SK-N-DZ (cell line): ENCODE measurements at regions not wholly inside any gene's neighbourhood (a gene's known extent, or its start where the extent isn't known, plus 50 kb on each side); places are given as distances from the start of the nearest gene placed in this dataset.
"Not testable (repeated sequence)": the region's sequence is repeated elsewhere in the genome, so short reads cannot be mapped to it uniquely, and the experiment has no call there.

Experiments used
- DNase-seq: peaks from one replicate; pipeline ENCODE4 v3.0.0-alpha.2; 2015; ENCODE audit warnings: low spot score

GRCh38 chr3:94821241-94821640, 758.4 kb downstream of the NSUN3 start:
- DNase-seq, result no peak

- DNase-seq, result no peak
Measured at GRCh38 chr3:94822298-94822697, 759.4 kb downstream of the NSUN3 start.

- DNase-seq, result not testable (repeated sequence)
Measured at GRCh38 chr3:94846251-94846650, 783.4 kb downstream of the NSUN3 start.

DNA sequence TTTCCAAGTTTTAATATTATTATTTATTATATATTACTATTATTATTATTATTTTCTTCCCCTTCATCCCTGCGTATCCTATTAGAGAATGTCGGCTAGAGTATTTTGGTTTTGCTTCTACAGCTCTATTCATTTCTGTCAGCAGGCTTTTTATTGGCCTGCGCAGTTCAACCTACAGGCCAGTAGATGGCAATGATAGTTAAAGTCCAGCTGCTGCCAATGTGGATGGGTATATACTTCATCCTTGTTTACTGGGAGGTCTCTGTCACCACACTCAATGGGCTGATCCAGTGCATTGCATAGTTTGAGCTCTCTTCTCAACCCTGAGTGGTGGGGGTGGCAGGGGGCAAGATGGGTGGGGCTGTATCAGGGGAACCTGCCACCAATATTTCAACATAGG, 799.8 kb downstream of the NSUN3 start:
- DNase-seq, result peak; percentile 12

GRCh38 chr3:94869059-94869547, 806.2 kb downstream of the NSUN3 start:
- no peak for DNase-seq

GRCh38 chr3:94873751-94874150, 810.9 kb downstream of the NSUN3 start:
- DNase-seq, result no peak

GRCh38 chr3:94875149-94875548, 812.3 kb downstream of the NSUN3 start:
- no peak for DNase-seq

DNA sequence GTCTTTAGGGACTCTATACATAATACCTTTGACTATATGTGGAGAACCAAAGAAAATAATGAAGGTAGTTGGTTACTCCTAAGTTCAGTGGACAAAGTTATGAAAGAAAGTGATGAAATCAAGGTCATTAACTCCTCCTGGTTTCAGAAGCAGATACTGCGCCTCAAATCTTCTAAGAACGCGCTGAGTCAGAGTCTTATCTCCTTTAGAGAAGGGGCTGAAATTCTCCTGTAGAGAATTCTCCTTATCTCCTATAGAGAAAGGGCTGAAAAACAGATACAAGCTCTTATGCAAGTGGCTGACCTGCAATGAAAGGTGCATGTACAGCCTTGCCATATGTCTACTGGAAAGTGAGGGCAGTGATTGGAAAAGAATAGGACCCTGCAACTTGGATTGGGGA, 824.2 kb downstream of the NSUN3 start:
- DNase-seq, result no peak

GRCh38 chr3:94896994-94897393, 834.1 kb downstream of the NSUN3 start:
- no peak for DNase-seq

- no peak for DNase-seq
Measured at GRCh38 chr3:94904156-94904674, 841.4 kb downstream of the NSUN3 start.

- no peak for DNase-seq
Measured at GRCh38 chr3:94909726-94910125, 846.9 kb downstream of the NSUN3 start.

- no peak for DNase-seq
Measured at GRCh38 chr3:94912656-94913055, 849.8 kb downstream of the NSUN3 start.

- no peak for DNase-seq
Measured at GRCh38 chr3:94927175-94927574, 864.3 kb downstream of the NSUN3 start.

- no peak for DNase-seq
Measured at GRCh38 chr3:94928921-94929320, 866.1 kb downstream of the NSUN3 start.

DNA sequence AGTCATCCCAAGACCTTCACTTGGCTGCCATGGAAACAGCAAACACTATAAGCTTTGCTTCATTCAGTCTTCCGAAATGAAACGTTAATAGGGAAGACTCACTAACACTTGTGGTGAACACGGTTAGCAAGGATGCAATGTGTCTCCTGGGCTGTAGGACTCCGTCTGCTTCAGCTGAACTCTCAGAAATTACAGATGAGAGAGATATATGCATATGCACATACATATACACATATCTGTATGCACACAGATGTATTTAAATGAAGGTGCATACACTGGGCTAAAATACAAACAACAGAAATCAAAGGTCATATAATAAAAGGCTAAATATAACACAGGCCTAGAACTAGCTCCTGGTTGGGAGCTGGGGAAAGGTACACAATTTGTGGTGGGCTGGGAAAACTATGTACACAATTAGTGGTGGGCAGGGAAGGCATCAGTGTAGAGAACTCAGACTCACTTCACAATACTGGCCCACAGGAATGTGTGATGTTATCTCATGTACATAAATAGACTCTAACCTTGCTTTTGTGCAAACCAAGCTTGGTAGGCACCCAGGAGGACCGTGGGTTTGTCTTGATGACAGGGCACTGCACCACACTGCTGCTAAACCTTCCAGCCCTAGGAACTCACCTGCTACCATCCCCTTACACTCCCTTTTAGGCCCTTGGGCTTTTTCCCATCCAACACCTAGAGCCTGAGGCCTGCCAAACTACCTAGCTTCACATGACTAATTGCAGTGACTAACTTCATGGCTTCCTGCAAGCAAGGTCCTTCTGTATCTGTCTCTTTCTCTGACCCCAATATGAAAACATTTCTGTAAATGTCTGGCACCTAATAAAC, 873.1 kb downstream of the NSUN3 start:
- DNase-seq, result no peak

- DNase-seq, result no peak
Measured at GRCh38 chr3:94937980-94938379, 875.1 kb downstream of the NSUN3 start.

DNA sequence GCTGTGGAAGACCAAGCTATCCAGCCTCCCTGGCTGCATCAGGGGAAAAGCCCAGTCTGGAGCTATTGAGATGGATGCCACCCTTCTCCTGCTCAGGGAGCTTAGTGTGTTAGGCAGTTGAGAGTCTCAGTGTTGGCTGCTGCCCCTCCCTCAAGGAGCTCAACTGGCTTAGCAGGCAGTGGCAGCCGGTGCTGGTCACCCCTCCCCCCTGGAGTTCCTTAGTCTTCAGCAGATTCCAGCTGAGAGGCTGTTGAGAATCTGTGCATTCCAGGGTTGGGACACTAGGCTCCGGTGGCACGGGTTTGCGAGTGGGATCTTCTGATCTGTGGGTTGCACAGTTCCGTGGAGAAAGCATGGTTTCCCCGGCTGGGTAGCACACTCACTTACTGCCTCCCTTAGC, 883.8 kb downstream of the NSUN3 start:
- DNase-seq, result no peak

DNA sequence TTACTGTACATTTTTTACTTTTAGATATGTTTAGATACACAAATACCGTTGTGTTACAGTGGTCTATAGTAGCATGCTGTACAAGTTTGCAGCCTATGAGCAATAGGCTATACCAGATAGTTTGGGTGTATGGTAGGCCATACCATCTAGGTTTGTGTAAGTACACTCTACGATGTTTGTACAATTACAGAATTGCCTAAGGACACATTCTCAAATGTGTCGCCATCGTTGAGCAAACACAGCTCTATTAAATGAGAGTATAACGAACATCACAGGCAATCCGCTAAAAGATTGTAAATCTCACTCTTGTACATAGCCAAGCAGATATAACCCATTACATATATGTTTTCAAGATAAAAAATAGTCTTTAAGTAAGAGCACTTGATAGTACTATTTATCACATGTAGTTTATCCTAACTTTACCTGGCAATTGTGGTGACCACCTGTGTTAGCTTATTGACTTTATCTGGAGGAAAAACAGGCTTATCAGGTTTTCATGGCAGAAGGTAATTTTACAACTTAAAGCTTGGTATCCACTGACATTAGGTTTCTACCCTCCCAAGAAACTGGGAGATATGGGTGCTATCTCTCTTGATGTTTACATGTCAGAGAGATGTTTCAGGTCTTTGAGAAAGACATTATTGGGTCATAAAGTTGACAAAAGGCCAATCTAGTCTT, 898.7 kb downstream of the NSUN3 start:
- no peak for DNase-seq

DNA sequence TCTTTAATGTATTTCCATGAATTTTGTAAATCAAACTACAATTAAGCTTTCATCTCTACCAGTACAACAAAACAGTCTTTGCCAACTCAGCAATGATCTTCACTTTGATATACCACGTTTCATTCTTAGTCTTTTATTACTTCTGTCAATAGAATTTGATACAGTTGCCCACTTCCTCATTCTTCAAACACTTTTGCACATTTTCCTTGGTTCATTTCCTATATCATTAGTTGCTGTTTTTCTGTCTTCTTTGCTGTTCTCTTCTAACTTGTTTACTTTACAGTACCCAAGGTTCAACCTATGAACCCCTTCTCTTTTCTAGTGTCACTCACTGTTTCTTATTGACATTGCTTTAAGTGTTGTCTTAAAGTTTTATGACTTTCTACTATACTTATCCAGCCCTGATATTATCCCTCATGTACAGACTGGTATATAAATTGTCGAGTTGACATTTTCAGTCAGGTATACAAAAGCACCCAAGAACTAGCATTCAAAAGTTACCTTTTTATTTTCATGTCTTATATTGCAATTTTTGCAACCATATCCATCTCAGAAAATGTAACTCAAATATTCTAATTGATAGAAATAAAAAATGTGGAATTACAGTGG, 903.1 kb downstream of the NSUN3 start:
- DNase-seq, result no peak

GRCh38 chr3:94967196-94967595, 904.3 kb downstream of the NSUN3 start:
- no peak for DNase-seq

DNA sequence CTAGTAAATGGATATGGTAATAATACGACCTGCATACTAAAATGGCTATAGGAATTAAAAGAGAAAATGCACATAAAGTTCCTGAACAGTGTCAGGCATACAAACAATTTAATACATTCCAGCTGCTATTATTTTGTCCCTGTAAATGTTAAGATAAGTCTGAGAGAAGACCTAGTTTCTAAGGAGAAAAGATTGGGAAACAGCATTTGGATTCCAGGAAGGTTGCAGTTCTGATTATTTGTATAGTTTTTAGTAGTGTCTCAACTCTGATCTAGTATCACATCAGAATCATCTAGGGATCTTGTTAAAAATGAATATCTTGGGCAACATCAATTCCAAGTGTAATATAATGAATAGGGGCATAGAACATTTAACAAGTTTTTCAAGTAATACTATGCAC, 905.7 kb downstream of the NSUN3 start:
- no peak for DNase-seq

DNA sequence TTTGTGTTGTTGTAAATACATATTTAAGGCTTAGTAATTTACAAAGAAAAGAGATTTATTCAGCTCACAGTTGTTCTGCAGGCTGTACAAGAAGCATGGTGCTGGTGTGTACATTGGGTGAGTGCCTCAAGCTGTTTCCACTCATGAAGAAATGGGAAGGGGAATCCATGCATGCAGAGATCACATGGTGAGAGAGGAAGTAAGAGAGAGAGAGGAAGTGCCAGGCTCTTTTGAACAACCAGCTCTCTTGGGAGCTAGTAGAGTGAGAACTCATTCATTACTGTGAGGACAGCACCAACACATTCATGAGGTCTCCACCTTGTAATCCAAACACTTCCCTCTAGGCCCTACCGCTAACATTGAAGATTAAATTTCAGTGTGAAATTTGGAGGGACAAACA, 909.2 kb downstream of the NSUN3 start:
- DNase-seq, result no peak
